Stomach smooth muscle (tissue), 2 donors: ENCODE measurements at regions not wholly inside any gene's neighbourhood (a gene's known extent, or its start where the extent isn't known, plus 50 kb on each side); places are given as distances from the start of the nearest gene placed in this dataset.
"Not testable (repeated sequence)": the region's sequence is repeated elsewhere in the genome, so short reads cannot be mapped to it uniquely, and the experiment has no call there.

Source experiments
- H3K27ac ChIP-seq: one replicate; pipeline ENCODE4 v1.7.0; 2013; ENCODE audit warnings: mild to moderate bottlenecking, low read length, inconsistent platforms
- H3K27me3 ChIP-seq, 2 donors: one replicate each; pipeline ENCODE4 v1.7.0; 2013; ENCODE audit warnings: low read length in 2 of 2; ENCODE audit not compliant: insufficient read depth in 2 of 2, control insufficient read depth in 1 of 2
- H3K36me3 ChIP-seq, 2 donors: one replicate each; pipeline ENCODE4 v1.7.0; 2013; ENCODE audit warnings: low read length in 2 of 2; ENCODE audit not compliant: control insufficient read depth in 2 of 2, insufficient read depth in 2 of 2
- H3K4me1 ChIP-seq: one replicate; pipeline ENCODE4 v1.7.0; 2013; ENCODE audit warnings: low read length; ENCODE audit not compliant: control insufficient read depth, insufficient read depth
- H3K4me3 ChIP-seq, 2 donors: one replicate each; pipeline ENCODE4 v1.7.0; 2013; ENCODE audit warnings: low read length in 2 of 2
- H3K9ac ChIP-seq, 2 donors: one replicate each; pipeline ENCODE4 v1.7.0; 2013; ENCODE audit warnings: low read length in 2 of 2, mild to moderate bottlenecking in 1 of 2
- H3K9me3 ChIP-seq, 2 donors: one replicate each; pipeline ENCODE4 v1.7.0; 2013; ENCODE audit warnings: low read length in 2 of 2; ENCODE audit not compliant: control insufficient read depth in 2 of 2
- donor health status: healthy.
- donor health status: Pancreatic carcinoma.

- Histone ChIP-seq H3K9ac (no peak overlapping the region), H3K36me3 (no peaks in the 10 kb centered on the region), H3K4me1 (no peaks in the 10 kb centered on the region), H3K27ac (no peak overlapping the region), H3K27me3 (no peaks in the 10 kb centered on the region), H3K4me3 (no peak overlapping the region), H3K9me3 (peaks cover 0 to 3% of the 10 kb centered on the region in 2 donors)
Observed at GRCh38 chr5:82537687-82538306, 259.6 kb upstream of the RPS23 start.

GRCh38 chr5:82534986-82535385 lies 256.8 kb upstream of the RPS23 start:
- Histone ChIP-seq H3K9me3 (peaks cover 0 to 3% of the 10 kb centered on the region in 2 donors), H3K36me3 (no peaks in the 10 kb centered on the region), H3K9ac (no peak overlapping the region), H3K4me1 (no peaks in the 10 kb centered on the region), H3K27me3 (no peaks in the 10 kb centered on the region), H3K4me3 (no peak overlapping the region), H3K27ac (no peak overlapping the region)

GRCh38 chr5:82532075-82532474 lies 253.9 kb upstream of the RPS23 start:
- not testable (repeated sequence) for H3K4me3 ChIP-seq, H3K36me3 ChIP-seq, H3K9me3 ChIP-seq, H3K27ac ChIP-seq, H3K27me3 ChIP-seq, H3K4me1 ChIP-seq, H3K9ac ChIP-seq

GRCh38 chr5:82526540-82526939 lies 248.4 kb upstream of the RPS23 start:
- H3K9me3 ChIP-seq: no peaks in the 10 kb centered on the region
- H3K27ac ChIP-seq: no peak overlapping the region
- H3K27me3 ChIP-seq: no peaks in the 10 kb centered on the region
- no peaks in the 10 kb centered on the region for H3K36me3 ChIP-seq
- no peak overlapping the region for H3K9ac ChIP-seq
- H3K4me1 ChIP-seq: no peaks in the 10 kb centered on the region
- H3K4me3 ChIP-seq: no peak overlapping the region

GRCh38 chr5:82525626-82526025 lies 247.5 kb upstream of the RPS23 start:
- no peak overlapping the region for H3K9ac ChIP-seq
- H3K9me3 ChIP-seq: no peaks in the 10 kb centered on the region
- no peaks in the 10 kb centered on the region for H3K36me3 ChIP-seq
- H3K4me3 ChIP-seq: no peak overlapping the region
- no peaks in the 10 kb centered on the region for H3K27me3 ChIP-seq
- H3K27ac ChIP-seq: no peak overlapping the region
- H3K4me1 ChIP-seq: no peaks in the 10 kb centered on the region

- no peak overlapping the region for H3K4me3 ChIP-seq
- no peak overlapping the region for H3K9ac ChIP-seq
- no peaks in the 10 kb centered on the region for H3K36me3 ChIP-seq
- peaks cover 0 to under 1% of the 10 kb centered on the region in 2 donors for H3K9me3 ChIP-seq
- H3K27ac ChIP-seq: no peak overlapping the region
- H3K4me1 ChIP-seq: no peaks in the 10 kb centered on the region
- no peaks in the 10 kb centered on the region for H3K27me3 ChIP-seq
Observed at GRCh38 chr5:82523633-82524032, 245.5 kb upstream of the RPS23 start.

- Histone ChIP-seq H3K9me3 (peaks cover 0 to 2% of the 10 kb centered on the region in 2 donors), H3K4me1 (no peaks in the 10 kb centered on the region), H3K27me3 (no peaks in the 10 kb centered on the region), H3K27ac (no peak overlapping the region), H3K4me3 (no peak overlapping the region), H3K9ac (no peak overlapping the region), H3K36me3 (no peaks in the 10 kb centered on the region)
Observed at GRCh38 chr5:82522897-82523296, 244.7 kb upstream of the RPS23 start.

GRCh38 chr5:82521431-82522051 lies 243.4 kb upstream of the RPS23 start:
- no peaks in the 10 kb centered on the region for H3K27me3 ChIP-seq
- H3K4me1 ChIP-seq: no peaks in the 10 kb centered on the region
- H3K9me3 ChIP-seq: peaks cover 0 to 2% of the 10 kb centered on the region in 2 donors
- H3K9ac ChIP-seq: no peak overlapping the region
- H3K36me3 ChIP-seq: no peaks in the 10 kb centered on the region
- H3K27ac ChIP-seq: no peak overlapping the region
- no peak overlapping the region for H3K4me3 ChIP-seq

GRCh38 chr5:82519558-82519957 lies 241.4 kb upstream of the RPS23 start:
- Histone ChIP-seq H3K4me3 (no peak overlapping the region), H3K9me3 (peaks cover 0 to 2% of the 10 kb centered on the region in 2 donors), H3K4me1 (no peaks in the 10 kb centered on the region), H3K27me3 (no peaks in the 10 kb centered on the region), H3K27ac (no peak overlapping the region), H3K36me3 (no peaks in the 10 kb centered on the region), H3K9ac (no peak overlapping the region)

GRCh38 chr5:82517544-82518075 lies 239.5 kb upstream of the RPS23 start:
- Histone ChIP-seq H3K9ac (no peak overlapping the region), H3K4me3 (no peak overlapping the region), H3K27ac (no peak overlapping the region), H3K4me1 (no peaks in the 10 kb centered on the region), H3K9me3 (peaks cover 0 to 2% of the 10 kb centered on the region in 2 donors), H3K36me3 (no peaks in the 10 kb centered on the region), H3K27me3 (no peaks in the 10 kb centered on the region)

- H3K36me3 ChIP-seq: no peaks in the 10 kb centered on the region
Observed at GRCh38 chr5:82513738-82514137, 235.6 kb upstream of the RPS23 start.

More at GRCh38 chr5:82513738-82514137, 235.6 kb upstream of the RPS23 start:
- Histone ChIP-seq H3K4me3 (no peak overlapping the region), H3K9ac (no peak overlapping the region), H3K27me3 (no peaks in the 10 kb centered on the region), H3K4me1 (no peaks in the 10 kb centered on the region), H3K9me3 (peaks cover 0 to 2% of the 10 kb centered on the region in 2 donors), H3K27ac (no peak overlapping the region)
